Activated CD4-positive, CD25-positive, alpha-beta regulatory T cell treated with anti-CD3 and anti-CD28 coated beads, Interleukin-2, amount 50 U/mL, for 24 hours (primary cell): ENCODE measurements at regions not wholly inside any gene's neighbourhood (a gene's known extent, or its start where the extent isn't known, plus 50 kb on each side); places are given as distances from the start of the nearest gene placed in this dataset.
"Not testable (repeated sequence)": the region's sequence is repeated elsewhere in the genome, so short reads cannot be mapped to it uniquely, and the experiment has no call there.

Source experiments
- ATAC-seq, 2 donors: fragments of 150-1000 bp; cut with Tn5 transposase; one replicate each; pipeline ENCODE4 v1.10.0; 2021; ENCODE audit warnings: mild to moderate bottlenecking in 1 of 2, moderate library complexity in 1 of 2

DNA sequence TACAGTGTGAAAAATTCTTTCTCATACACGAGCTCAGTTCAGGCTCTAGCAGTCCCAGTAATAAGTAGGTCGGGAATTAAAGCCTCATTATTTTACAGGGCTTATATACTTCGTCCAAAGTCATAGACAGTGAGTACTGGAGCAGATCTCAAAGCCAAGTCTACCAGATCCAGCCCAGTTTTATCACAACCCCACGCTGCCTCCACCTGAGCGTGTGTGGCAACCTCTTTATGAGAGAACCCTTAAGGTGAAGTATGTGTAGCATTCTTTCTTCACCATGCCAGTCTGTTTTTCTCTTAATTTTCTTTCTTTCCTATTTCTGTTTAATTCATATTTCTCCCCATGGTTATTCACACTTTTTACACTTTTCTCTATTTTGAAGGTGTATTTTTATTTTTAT, 574.6 kb upstream of the ARPP21 start:
- ATAC-seq = no peak

DNA sequence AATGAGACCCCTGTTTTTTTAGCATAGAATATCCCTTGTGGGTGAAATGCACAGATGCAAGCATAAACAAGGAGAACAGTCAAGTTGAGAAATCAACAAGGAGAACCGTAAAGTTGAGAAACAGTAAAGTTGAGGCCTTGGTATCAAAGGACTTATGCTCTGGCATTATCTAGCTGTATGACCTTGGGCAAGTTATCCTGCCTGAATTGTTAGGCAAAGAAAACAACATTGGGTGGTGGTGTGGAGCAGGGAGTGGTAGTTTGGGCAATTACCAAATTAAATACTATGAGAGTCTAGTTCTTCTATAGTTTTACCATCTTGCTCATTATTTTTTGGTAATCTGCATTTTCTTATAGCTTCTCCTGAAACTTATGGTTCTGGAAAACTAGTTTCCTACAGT, 573.4 kb upstream of the ARPP21 start:
- no peak for ATAC-seq

DNA sequence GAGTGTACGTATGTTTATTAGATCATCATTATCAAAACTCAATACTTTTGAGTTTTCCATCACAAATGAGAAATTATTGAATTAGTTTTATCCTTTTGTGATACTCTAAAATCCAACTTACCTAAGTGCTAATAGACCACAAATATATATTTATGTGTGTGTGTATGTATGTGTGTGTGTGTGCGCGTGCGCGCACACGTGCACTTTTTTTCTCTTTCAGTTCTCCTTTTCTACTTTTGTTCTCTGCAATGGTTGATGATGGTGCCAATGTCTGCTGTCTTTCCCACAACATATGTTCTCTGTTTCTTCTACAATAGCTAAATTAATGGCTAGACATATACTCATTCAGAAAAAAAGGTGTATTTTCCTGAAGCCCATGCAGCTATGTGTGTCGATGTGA, 571.6 kb upstream of the ARPP21 start:
- ATAC-seq = no peak

DNA sequence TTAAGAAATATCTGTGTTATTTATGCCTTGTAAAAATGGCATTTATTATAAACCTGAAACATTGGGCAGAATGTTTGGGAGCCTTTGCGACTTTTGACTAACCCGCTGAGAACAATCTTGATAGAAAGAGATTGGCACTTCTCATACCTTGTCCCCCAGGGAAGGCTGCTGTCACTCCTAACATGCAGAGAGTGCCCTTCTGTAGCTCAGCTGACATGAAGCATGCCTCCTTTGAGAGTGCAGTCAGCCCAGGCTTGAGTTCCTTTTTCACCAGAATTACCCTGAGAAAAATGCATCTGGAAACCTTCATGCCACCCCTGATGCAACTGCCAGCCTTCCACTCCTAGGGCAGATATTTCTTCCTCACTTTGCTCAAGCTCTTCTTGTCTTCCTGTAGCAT, 569.2 kb upstream of the ARPP21 start:
- no peak for ATAC-seq

DNA sequence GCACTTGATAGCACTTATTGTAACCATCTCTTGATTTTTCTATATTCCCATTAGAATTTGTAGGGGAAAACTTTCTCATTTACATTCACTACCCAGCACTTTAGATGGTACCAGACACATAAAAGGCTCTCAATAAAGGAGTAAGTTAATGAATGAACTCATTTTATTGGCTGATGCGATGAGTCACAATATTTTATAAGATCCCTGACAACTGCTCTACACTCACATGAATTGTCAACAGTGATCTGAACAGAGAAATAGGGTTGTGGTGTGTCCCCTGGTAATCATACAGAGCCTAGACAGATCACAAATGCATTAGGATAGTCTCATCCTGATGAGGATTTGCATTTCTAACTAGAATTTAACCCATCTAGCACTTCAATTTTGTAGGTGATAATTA, 567.6 kb upstream of the ARPP21 start:
- no peak for ATAC-seq

DNA sequence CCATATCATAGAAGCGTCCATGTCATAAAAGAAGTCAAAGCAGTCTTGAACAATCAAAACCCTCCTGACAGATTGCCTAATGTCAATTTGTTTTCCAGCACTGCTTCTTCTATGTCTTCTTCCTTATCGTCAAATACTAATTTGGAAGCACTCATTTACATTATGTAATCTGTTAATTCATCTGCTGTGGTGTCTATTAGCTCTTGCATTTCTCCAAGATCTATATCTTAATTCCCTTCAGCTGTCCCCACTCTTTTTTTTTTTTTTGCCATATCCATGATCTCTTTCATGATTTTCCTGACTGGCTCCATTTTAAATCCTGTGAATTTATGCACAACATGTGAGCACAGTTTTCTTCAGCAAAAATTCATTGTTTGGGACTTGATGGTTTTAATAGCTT, 560.5 kb upstream of the ARPP21 start:
- ATAC-seq = no peak

DNA sequence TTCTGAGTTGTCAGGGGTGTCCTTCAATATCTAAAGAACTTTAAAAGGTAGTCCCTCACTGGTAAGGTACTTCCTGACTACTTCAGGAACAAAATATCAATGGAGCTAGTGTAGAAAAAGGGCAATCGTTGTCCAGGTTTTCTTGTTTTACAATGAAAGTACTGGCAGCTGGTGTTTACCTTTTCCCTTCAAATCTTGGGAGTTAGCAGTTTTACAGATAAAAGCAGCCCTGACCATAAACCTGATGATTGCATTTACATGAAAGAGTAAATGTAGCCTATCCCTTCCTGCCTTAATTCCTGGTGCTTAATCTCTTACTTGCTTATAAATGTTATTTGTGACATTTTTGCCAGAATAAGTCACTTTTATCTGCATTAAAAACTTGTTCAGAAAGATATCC, 559.9 kb upstream of the ARPP21 start:
- no peak for ATAC-seq

DNA sequence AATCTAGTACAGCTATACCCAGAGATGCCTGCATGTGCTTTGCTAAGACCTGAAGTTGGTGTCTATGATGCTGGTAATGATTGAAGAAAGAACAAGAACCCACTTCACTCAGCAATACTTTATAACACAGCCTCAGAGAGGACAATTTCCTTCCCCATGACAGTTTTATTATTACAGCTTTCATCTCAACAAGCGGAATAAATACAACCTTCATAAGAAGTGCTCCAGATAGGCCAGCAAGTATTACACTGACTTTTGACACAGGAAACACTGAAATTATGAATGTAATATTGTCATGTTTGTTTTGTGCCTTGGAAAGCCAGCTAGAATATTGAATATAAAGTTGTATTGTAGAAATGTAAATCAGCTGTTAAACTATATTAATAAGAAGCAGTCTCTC, 557.4 kb upstream of the ARPP21 start:
- ATAC-seq = no peak

DNA sequence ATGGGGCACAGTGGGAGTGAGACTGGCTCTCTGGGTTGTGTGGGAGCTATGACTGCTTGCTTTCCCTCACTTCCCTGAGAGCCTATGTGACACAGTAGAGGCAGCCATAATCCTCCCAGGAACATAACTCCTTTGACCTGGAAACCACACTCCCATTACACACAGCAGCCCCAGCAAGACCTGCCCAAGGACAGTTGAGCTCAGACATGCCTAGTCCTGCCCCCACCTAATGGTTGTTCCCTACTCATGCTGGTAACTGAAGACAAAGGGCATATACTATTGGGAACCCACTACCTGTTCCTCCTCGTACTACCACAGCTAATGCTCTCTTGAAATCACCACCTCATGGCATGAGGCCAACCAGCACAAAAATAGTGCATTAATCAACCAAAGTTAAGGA, 550.4 kb upstream of the ARPP21 start:
- ATAC-seq = no peak

DNA sequence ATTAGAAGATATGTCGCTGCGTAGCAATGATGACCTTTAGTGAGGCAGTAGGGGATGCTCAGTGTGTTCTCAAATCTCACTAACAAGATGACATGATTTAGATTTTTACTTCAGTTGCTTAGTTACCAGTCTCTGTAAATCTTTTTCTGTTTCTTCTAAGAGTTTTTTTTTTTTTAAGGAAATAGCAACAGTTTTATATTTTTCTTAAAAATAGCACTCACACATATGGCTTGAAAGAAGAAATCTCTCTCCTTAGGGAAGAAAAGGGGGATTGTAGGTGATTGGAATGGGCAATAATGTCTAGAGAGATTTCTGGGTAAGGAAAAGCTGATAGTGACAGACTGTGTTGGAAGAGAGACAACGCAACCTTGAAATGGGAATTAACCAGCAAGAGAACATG, 524.6 kb upstream of the ARPP21 start:
- no peak for ATAC-seq

DNA sequence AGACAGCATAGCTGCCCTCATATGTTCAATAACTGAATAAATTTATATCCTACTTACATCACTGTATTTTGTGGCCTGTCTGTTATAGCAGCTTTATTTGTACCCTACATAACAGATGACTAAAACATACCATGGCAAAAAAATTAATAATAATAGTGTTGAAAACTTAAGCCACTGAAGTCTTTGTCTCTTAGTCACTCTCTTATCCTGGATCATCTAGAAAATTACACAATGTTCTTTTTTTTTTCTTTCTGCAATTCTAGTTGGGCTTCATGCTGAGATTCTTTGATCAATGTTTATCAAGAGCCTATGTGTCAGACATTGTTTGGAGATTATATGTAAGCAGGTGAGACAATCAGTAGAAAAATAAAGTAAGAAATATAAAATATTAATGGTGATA, 519.3 kb upstream of the ARPP21 start:
- ATAC-seq = no peak

DNA sequence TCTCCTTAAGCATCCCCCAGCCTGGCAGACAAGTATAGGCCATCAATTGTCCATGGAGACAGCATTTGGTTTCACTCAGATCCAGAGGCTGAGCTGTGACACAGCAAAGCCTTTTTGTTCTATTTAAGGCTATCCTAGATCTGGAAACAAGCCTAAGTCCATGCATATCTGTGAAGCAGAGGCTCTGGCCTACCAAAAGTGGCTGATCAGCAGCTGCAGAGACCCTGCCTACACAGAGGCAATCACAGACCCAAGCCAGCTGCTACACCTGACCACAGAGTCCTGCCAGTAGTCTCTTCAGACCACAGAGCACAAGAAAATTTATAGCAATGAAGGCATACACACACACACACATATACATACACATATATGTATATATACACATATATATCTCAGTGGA, 501.7 kb upstream of the ARPP21 start:
- ATAC-seq = no peak

DNA sequence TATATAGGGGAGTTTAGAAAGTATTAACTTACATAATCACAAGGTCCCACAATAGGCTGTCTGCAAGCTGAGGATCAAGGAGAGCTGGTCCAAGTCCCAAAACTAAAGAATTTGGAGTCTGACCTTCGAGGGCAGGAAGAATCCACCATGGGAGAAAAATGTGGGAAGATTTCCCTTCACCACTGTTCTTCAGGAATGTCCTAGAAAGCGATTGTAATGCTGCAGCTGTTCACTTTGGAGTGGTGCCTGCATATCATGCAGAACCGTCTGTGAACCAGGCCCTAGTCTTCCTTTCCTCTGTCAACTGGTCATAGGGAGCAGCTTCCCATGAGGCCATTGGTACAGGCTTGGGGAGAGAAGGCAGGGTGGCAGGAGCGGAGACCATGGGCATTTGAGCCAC, 497.9 kb upstream of the ARPP21 start:
- ATAC-seq = no peak

DNA sequence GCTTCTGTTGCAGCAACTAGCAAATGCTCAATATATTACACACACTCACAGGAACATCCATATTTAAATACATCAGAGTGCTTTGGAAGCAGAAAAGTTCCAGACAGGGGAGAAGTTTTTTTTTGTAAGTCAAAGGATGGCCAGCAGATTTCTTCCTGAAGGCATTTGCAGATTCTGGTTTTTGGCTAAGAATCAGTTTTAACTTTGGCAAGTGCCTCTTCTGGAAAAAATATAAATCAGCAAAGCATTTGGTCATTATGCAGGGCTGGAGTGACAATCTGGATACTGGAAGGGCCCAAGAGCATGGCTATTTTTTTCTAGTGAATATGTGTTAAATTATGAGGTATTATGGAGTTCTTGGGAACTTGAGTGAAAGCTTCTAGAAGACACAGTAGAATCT, 495.3 kb upstream of the ARPP21 start:
- no peak for ATAC-seq

DNA sequence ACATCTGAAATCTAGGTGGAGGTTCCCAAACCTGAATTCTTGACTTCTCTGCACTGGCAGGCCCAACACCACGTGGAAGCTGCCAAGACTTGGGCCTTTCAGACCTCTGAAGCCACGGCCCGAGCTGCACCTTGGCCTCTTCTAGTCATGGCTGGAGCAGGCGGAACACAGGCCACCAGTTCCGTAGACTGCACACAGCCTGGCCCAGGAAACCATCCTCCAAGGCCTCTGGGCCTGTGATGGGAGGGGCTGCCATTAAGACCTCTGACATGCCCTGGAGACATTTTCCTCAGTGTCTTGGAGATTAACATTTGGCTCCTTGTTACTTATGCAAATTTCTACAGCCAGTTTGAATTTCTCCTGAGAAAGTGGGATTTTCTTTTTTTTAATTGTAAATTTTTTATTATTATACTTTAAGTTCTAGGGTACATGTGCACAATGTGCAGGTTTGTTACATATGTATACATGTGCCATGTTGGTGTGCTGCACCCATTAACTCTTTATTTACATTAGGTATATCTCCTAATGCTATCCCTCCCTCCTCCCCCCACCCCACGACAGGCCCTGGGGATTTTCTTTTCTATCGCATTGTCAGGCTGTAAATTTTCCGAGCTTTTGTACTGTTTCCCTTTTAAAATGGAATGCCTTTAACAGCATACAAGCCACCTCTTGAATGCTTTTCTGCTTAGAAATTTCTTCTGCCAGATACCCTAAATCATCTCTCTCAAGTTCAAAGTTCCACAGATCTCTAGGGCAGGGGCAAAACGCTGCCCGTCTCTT, 492.9 kb upstream of the ARPP21 start:
- not testable (repeated sequence) for ATAC-seq

DNA sequence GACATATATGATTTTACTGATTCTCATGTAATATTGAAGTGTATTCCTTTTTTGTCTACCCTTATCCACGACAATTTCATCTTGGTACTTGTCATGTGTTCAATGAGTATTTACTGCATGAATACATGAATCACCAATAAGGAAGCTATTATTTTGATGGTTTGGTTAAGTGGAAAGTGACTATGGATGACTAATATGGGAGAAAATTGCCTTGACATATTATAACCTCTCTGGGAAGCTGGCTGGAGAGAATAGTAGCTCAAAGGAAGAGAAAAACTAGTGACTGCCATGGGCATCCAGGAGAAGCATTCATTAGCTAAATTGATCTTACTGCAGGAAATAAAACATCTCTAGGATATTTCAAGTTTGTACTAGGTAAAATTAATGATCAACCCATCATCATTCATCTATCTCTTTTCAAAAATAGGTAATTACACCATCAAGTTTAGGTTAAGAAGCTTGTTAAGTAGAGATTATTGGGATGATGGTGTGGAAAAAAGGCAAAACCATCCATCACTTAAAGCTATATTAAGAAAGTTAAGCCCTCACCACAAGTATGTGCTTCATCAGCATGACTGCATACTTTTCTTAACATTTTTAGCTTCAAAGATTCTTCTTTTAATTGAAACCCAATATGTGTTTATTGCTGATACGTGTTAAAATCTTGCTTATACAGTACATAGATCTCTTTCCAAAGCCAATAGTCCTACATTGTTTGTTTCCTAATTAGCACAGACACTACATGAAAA, 455.2 kb upstream of the ARPP21 start:
- ATAC-seq = no peak

DNA sequence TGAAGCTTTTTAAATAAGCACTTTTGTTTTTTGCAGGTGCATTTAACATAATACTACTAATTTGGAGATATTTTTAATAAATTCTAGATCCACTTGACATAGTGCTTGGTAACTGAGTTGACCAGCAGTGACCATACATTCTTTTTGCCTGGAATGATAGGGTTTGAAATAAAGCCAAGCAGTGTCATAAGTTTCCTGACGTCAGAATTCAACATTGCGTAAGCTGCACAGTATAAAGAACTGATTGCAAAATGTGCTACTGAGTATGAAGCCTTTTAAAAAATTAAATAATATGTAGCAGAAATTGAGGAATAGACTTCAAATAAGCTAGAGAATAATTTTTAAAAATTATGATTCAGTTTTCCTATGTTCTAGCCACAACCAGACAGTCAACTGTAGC, 454.6 kb upstream of the ARPP21 start:
- no peak for ATAC-seq

DNA sequence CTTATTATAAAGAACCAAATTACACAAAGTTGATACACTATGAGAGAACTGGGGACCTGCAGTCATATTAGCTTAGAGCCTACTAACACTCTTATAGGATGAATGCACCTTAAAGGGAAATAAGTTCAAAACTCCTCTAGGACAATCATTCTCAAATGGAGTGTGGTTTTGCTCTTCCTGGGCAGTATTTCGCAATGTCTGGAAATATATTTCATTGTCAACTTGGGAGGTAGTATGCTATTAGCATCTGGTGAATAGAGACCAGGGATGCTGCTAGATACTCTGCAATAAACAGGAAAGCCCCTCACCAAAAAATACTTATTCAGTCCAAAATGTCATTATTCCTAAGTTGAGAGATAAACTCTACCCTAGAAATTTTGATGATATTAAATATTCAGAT, 451.4 kb upstream of the ARPP21 start:
- ATAC-seq = no peak

DNA sequence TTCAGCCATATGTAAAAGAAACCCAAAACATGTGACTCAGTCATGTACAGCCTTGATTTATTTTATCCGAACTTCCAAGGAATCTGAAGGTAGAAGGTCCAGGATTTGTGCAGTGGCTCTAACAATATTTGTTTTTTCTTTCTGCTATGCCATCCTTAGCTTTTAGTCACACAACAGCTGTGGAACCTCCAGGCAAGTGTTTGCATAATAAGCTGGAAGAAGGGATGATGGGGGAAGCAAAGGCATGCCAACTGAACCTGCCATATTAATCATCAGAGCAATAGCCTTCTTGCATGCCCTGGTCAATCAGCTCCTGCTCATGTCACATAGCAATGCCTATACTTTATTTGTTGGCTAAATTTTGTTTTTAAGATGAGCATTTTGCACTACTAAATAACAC, 444.7 kb upstream of the ARPP21 start:
- ATAC-seq = no peak

DNA sequence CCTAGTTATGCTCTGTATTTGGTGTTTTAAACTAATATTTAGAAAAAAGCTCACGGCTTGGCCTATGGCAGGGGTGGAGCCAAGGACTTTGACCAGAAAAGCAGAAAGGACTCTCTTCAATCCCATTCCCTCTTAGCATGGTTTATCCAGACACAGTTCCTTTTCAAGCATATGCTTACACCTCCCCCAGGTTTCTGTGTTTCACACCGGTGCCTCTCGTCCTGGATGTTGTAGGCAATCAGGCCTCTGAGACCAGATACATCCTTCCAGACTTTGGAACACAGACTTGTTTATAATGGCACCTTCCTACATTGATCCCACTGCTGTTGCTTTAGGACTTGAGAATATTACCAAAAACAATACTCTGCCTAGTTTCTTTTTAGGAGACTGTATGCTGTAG, 440.5 kb upstream of the ARPP21 start:
- no peak for ATAC-seq

DNA sequence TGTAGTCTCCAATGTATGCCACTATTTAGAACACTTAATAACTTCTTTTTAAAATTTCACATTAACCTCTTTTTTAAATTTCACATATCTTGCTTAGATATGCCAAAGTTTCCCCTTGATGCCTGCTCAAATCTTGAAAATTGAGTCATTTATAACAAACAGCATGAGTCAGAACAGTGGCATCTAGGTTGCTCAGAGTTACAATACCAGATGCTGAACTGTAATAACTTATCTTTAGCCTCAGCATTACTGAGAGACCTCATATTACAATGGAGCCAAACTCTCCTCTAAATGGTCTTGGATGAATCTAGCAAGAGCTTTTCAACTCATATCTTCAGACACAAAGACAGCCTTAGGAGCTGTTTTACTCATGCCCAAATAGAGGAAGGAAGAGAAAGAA, 439.3 kb upstream of the ARPP21 start:
- no peak for ATAC-seq

DNA sequence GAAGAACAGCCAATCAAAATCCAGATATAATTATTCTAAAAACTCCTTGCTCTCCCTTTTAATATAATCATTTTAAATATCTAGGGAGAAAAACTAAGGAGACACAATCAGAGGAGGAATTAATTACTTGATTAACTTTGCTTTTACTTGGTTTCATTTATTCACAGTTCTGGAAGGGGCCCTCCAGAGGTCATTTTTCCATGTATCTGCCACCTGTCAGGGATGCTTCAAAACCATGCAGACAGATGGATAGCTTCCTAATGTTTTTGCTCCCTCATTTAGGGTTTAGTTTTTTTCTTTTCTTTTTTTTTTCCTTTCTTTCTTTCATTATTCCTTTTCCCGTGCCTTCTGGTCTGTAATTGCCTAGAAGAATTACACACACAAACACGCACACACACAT, 438.1 kb upstream of the ARPP21 start:
- ATAC-seq = no peak

DNA sequence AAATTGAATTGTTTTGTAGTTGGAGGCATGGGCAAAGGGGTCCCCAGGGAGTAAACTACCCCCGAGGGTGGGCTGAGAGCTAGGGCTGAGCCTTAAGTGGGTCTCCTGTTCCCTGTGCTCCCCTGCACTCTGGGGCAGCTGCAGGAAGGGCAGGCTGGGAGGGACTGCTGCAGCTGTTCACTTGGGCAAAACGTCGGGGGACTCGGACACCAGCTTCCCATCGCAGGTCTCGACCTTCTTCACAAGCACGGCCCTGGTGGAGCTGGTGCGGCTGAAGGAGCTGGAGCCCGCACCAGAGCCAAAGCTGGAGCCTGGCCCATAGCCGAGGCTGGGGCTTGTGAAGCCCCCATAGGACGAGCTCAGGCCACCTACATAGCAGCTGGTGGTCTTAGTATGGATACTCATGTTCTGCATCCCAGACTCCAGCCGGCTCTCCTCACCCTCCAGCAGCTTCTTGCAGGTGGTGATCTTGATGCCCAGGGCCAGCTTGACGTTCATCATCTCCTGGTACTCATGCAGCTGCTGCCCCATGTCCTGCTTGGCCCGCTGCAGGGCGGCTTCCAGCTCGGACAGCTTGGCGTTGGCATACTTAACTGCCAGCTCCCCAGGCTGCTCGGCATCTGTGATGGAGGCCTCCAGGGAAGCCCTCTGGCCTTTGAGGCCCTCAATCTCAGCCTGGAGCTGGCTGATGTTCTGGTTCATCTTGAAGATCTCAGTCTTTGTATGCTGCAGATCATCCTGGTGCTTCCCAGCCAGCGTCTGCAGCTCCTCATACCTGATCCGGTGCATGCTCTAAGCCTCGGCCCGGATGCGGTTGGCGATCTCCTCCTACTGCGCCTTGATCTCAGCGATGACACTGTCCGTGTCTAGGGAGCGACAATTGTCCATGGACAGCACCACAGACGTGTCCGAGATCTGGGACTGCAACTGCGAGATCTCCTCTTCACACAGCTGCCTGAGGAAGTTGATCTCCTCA, 423.5 kb upstream of the ARPP21 start:
- ATAC-seq = no peak
